Neural progenitor cell (in vitro differentiated cells): ENCODE measurements at regions not wholly inside any gene's neighbourhood (a gene's known extent, or its start where the extent isn't known, plus 50 kb on each side); places are given as distances from the start of the nearest gene placed in this dataset.

Experiments
- DNase-seq: peaks from one replicate; pipeline ENCODE4 v3.0.0-alpha.2; 2016; ENCODE audit warnings: low spot score
- H2AFZ ChIP-seq: fragments of 200-600 bp; sonication (generic); replicated peaks from 2 replicates; pipeline ENCODE4 v1.6.1; 2016; ENCODE audit warnings: antibody characterized with exemption
- H3F3A ChIP-seq: fragments of 200-600 bp; sonication (generic); 2 replicates; pipeline ENCODE4 v1.6.1; 2016; ENCODE audit warnings: antibody characterized with exemption, low read depth
- H3K27ac ChIP-seq: fragments of 200-600 bp; sonication (generic); 2 replicates; pipeline ENCODE4 v1.5.1; 2016; ENCODE audit warnings: mild to moderate bottlenecking
- H3K27me3 ChIP-seq: fragments of 200-600 bp; sonication (generic); 2 replicates; pipeline ENCODE4 v1.6.1; 2016; ENCODE audit warnings: mild to moderate bottlenecking, moderate library complexity
- H3K36me3 ChIP-seq: fragments of 200-600 bp; sonication (generic); 2 replicates; pipeline ENCODE4 v1.5.1; 2016
- H3K4me1 ChIP-seq: fragments of 200-600 bp; sonication (generic); 2 replicates; pipeline ENCODE4 v1.6.1; 2016; ENCODE audit warnings: mixed run types
- H3K4me2 ChIP-seq: fragments of 200-600 bp; sonication (generic); 2 replicates; pipeline ENCODE4 v1.6.1; 2016
- H3K4me3 ChIP-seq: fragments of 200-600 bp; sonication (generic); 2 replicates; pipeline ENCODE4 v1.5.1; 2016
- H3K79me2 ChIP-seq: fragments of 200-600 bp; sonication (generic); 2 replicates; pipeline ENCODE4 v1.6.1; 2016; ENCODE audit warnings: low read depth
- H3K9ac ChIP-seq: fragments of 200-600 bp; sonication (generic); 2 replicates; pipeline ENCODE4 v1.6.1; 2016
- H3K9me3 ChIP-seq: fragments of 200-600 bp; sonication (generic); 2 replicates; pipeline ENCODE4 v1.5.1; 2016; ENCODE audit warnings: low read depth
- H4K20me1 ChIP-seq: fragments of 200-600 bp; sonication (generic); 2 replicates; pipeline ENCODE4 v1.6.1; 2016; ENCODE audit warnings: low read depth
- H3K27ac Mint-ChIP-seq: 3 replicates; pipeline ENCODE4 v1.8.0; 2021; ENCODE audit warnings: mixed read lengths
- H3K27me3 Mint-ChIP-seq: 2 replicates; pipeline ENCODE4 v1.8.0; 2022; ENCODE audit warnings: low read depth, mild to moderate bottlenecking, inconsistent platforms, moderate library complexity, mixed read lengths; ENCODE audit not compliant: insufficient read depth
- H3K36me3 Mint-ChIP-seq: 3 replicates; pipeline ENCODE4 v1.8.0; 2021; ENCODE audit warnings: mixed read lengths
- H3K4me1 Mint-ChIP-seq: 3 replicates; pipeline ENCODE4 v1.8.0; 2021; ENCODE audit warnings: mixed read lengths
- H3K4me3 Mint-ChIP-seq: 3 replicates; pipeline ENCODE4 v1.8.0; 2021; ENCODE audit warnings: mild to moderate bottlenecking, moderate library complexity, mixed read lengths
- H3K9me3 Mint-ChIP-seq: 3 replicates; pipeline ENCODE4 v1.8.0; 2020; ENCODE audit warnings: mixed read lengths
- CTCF ChIP-seq: fragments of 200-600 bp; sonication (generic); IDR thresholded peaks from 2 replicates; pipeline ENCODE4 v1.5.1; 2017; ENCODE audit warnings: antibody characterized with exemption, mild to moderate bottlenecking
- EZH2 ChIP-seq: fragments of 200-600 bp; sonication (generic); IDR thresholded peaks from 2 replicates; pipeline ENCODE4 v1.6.1; 2017; ENCODE audit warnings: antibody characterized with exemption, mild to moderate bottlenecking, moderate library complexity
- EZH2phosphoT487 ChIP-seq: fragments of 200-600 bp; sonication (generic); IDR thresholded peaks from 2 replicates; pipeline ENCODE4 v1.6.1; 2017; ENCODE audit warnings: antibody characterized with exemption

GRCh38 chr5:133809801-133810200, 158.6 kb downstream of the C5orf15 start:
- H2AFZ ChIP-seq: no peak overlapping the region
- H3K4me3 Mint-ChIP-seq: no peak overlapping the region
- H3F3A ChIP-seq: no peaks in the 10 kb centered on the region
- no peaks in the 10 kb centered on the region for H3K9me3 ChIP-seq
- H3K36me3 ChIP-seq: no peaks in the 10 kb centered on the region
- TF ChIP-seq EZH2 (no peak), CTCF (no peak), EZH2phosphoT487 (no peak)
- no peaks in the 10 kb centered on the region for H4K20me1 ChIP-seq
- H3K36me3 Mint-ChIP-seq: no peaks in the 10 kb centered on the region
- H3K4me2 ChIP-seq: no peak overlapping the region
- no peak overlapping the region for H3K27ac ChIP-seq
- no peaks in the 10 kb centered on the region for H3K79me2 ChIP-seq
- H3K27me3 ChIP-seq: no peaks in the 10 kb centered on the region
- H3K27ac Mint-ChIP-seq: no peak overlapping the region
- peaks cover 11% of the 10 kb centered on the region for H3K4me1 Mint-ChIP-seq
- H3K4me3 ChIP-seq: no peak overlapping the region
- DNase-seq: no peak
- H3K4me1 ChIP-seq: peaks cover 7% of the 10 kb centered on the region
- H3K9me3 Mint-ChIP-seq: no peaks in the 10 kb centered on the region
- peaks cover 7% of the 10 kb centered on the region for H3K27me3 Mint-ChIP-seq
- no peak overlapping the region for H3K9ac ChIP-seq

- no peaks in the 10 kb centered on the region for H3F3A ChIP-seq
- Mint-ChIP-seq H3K9me3 (no peaks in the 10 kb centered on the region), H3K27ac (no peak overlapping the region), H3K36me3 (no peaks in the 10 kb centered on the region), H3K4me3 (no peak overlapping the region), H3K27me3 (peaks cover 8% of the 10 kb centered on the region), H3K4me1 (peaks cover 11% of the 10 kb centered on the region)
- no peaks in the 10 kb centered on the region for H3K36me3 ChIP-seq
- no peak overlapping the region for H3K9ac ChIP-seq
- no peak overlapping the region for H3K4me3 ChIP-seq
- H3K79me2 ChIP-seq: no peaks in the 10 kb centered on the region
- H2AFZ ChIP-seq: peak overlapping the region; percentile 63
- no peak overlapping the region for H3K4me2 ChIP-seq
- H3K4me1 ChIP-seq: peaks cover 7% of the 10 kb centered on the region
- H3K9me3 ChIP-seq: no peaks in the 10 kb centered on the region
- DNase-seq: no peak
- H3K27me3 ChIP-seq: no peaks in the 10 kb centered on the region
- no peaks in the 10 kb centered on the region for H4K20me1 ChIP-seq
- no peak overlapping the region for H3K27ac ChIP-seq
- TF ChIP-seq EZH2 (no peak), CTCF (no peak), EZH2phosphoT487 (no peak)
Observed at GRCh38 chr5:133807348-133807747, 161.1 kb downstream of the C5orf15 start.

- Histone ChIP-seq H3K9ac (no peak overlapping the region), H3K36me3 (no peaks in the 10 kb centered on the region), H3K27ac (no peak overlapping the region), H3K9me3 (no peaks in the 10 kb centered on the region), H3K4me2 (no peak overlapping the region), H3K79me2 (no peaks in the 10 kb centered on the region), H3K4me3 (no peak overlapping the region), H3F3A (no peaks in the 10 kb centered on the region), H4K20me1 (no peaks in the 10 kb centered on the region), H3K27me3 (no peaks in the 10 kb centered on the region), H3K4me1 (peaks cover 7% of the 10 kb centered on the region), H2AFZ (peak overlapping the region; percentile 63)
- Mint-ChIP-seq H3K27ac (no peak overlapping the region), H3K27me3 (peaks cover 8% of the 10 kb centered on the region), H3K9me3 (no peaks in the 10 kb centered on the region), H3K4me1 (peaks cover 11% of the 10 kb centered on the region), H3K36me3 (no peaks in the 10 kb centered on the region), H3K4me3 (no peak overlapping the region)
- DNase-seq: no peak
- TF ChIP-seq CTCF: no peak
- no peak for TF ChIP-seq EZH2
- TF ChIP-seq EZH2phosphoT487: no peak
Observed at GRCh38 chr5:133806847-133807246, 161.6 kb downstream of the C5orf15 start.
